HL-60 (cell line): ENCODE measurements at regions not wholly inside any gene's neighbourhood (a gene's known extent, or its start where the extent isn't known, plus 50 kb on each side); places are given as distances from the start of the nearest gene placed in this dataset.

ENCODE experiments used
- CTCF ChIP-seq: IDR thresholded peaks from one replicate; pipeline ENCODE4 v1.5.1; 2011; ENCODE audit warnings: low read length, control low read depth, inconsistent platforms; ENCODE audit not compliant: insufficient read depth
- GABPA ChIP-seq: IDR thresholded peaks from 2 replicates; pipeline ENCODE4 v1.6.1; 2012; ENCODE audit warnings: low read depth
- POLR2AphosphoS5 ChIP-seq: IDR thresholded peaks from 2 replicates; pipeline ENCODE4 v1.6.1; 2012; ENCODE audit warnings: low read depth

- TF ChIP-seq CTCF (no peak), POLR2AphosphoS5 (no peak), GABPA (no peak)
These were observed 408.8 kb downstream of the MATN1 start for GRCh38 chr1:30314591-30314990.
